ENCODE measurements at regions not wholly inside any gene's neighbourhood (a gene's known extent, or its start where the extent isn't known, plus 50 kb on each side); places are given as distances from the start of the nearest gene placed in this dataset.

DNA sequence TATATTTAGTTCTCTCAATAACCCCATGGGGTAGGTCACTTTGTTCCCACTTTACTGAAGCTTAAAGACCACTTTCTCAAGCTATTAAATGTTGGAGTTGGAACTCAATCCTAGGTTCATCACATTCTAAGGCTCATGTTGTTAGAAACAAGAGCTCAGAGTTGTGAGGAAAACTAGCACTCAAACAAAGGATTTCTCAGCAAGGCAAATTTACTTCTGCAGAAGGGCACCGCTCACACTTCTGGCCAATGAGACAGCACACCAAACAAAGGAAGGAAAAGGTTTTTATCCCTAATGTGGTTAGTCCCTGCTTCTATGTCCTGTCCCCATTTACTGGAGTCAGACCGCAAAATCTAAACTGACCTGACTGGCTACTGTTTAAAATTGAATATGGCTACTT lies 214.6 kb upstream of the PHF14 start:
- TF ChIP-seq, protein P1, sequence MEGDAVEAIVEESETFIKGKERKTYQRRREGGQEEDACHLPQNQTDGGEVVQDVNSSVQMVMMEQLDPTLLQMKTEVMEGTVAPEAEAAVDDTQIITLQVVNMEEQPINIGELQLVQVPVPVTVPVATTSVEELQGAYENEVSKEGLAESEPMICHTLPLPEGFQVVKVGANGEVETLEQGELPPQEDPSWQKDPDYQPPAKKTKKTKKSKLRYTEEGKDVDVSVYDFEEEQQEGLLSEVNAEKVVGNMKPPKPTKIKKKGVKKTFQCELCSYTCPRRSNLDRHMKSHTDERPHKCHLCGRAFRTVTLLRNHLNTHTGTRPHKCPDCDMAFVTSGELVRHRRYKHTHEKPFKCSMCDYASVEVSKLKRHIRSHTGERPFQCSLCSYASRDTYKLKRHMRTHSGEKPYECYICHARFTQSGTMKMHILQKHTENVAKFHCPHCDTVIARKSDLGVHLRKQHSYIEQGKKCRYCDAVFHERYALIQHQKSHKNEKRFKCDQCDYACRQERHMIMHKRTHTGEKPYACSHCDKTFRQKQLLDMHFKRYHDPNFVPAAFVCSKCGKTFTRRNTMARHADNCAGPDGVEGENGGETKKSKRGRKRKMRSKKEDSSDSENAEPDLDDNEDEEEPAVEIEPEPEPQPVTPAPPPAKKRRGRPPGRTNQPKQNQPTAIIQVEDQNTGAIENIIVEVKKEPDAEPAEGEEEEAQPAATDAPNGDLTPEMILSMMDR (IDR thresholded peaks at IDR 0.05), result no peak
- TF ChIP-seq POLR2AphosphoS5 (IDR thresholded peaks at IDR 0.05), result no peak
- no peak for TF ChIP-seq POLR2A (IDR thresholded peaks at IDR 0.05)
